Hepatocyte (in vitro differentiated cells): ENCODE measurements at regions not wholly inside any gene's neighbourhood (a gene's known extent, or its start where the extent isn't known, plus 50 kb on each side); places are given as distances from the start of the nearest gene placed in this dataset.

Experiments
- EZH2 ChIP-seq: fragments of 200-600 bp; sonication (generic); IDR thresholded peaks from 2 replicates; pipeline ENCODE4 v1.6.1; 2016; ENCODE audit warnings: antibody characterized with exemption, mild to moderate bottlenecking, borderline replicate concordance
- EZH2phosphoT487 ChIP-seq: fragments of 200-600 bp; sonication (generic); IDR thresholded peaks from one replicate; pipeline ENCODE4 v1.6.1; 2018; ENCODE audit warnings: antibody characterized with exemption, mild to moderate bottlenecking, low read depth, moderate library complexity; ENCODE audit not compliant: unreplicated experiment, severe bottlenecking
- TF ChIP-seq, protein P1 (sequence below): fragments of 200-600 bp; sonication (generic); IDR thresholded peaks from 2 replicates; pipeline ENCODE4 v1.5.1; 2016; ENCODE audit warnings: antibody characterized with exemption, mild to moderate bottlenecking; ENCODE audit not compliant: poor library complexity

GRCh38 chr4:124090021-124090420 lies 622.5 kb downstream of the ANKRD50 start:
- TF ChIP-seq, protein P1, sequence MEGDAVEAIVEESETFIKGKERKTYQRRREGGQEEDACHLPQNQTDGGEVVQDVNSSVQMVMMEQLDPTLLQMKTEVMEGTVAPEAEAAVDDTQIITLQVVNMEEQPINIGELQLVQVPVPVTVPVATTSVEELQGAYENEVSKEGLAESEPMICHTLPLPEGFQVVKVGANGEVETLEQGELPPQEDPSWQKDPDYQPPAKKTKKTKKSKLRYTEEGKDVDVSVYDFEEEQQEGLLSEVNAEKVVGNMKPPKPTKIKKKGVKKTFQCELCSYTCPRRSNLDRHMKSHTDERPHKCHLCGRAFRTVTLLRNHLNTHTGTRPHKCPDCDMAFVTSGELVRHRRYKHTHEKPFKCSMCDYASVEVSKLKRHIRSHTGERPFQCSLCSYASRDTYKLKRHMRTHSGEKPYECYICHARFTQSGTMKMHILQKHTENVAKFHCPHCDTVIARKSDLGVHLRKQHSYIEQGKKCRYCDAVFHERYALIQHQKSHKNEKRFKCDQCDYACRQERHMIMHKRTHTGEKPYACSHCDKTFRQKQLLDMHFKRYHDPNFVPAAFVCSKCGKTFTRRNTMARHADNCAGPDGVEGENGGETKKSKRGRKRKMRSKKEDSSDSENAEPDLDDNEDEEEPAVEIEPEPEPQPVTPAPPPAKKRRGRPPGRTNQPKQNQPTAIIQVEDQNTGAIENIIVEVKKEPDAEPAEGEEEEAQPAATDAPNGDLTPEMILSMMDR, result no peak
- TF ChIP-seq EZH2phosphoT487 (no peak), EZH2 (no peak)
